HepG2 (cell line): ENCODE measurements at regions not wholly inside any gene's neighbourhood (a gene's known extent, or its start where the extent isn't known, plus 50 kb on each side); places are given as distances from the start of the nearest gene placed in this dataset.

Experiments used
- ATAC-seq: fragments of 200-7000 bp; cut with Tn5 transposase; 3 replicates; pipeline ENCODE4 v1.9.1; 2020; ENCODE audit warnings: mild to moderate bottlenecking, moderate library complexity
- BruUV-seq: library from RNA; stranded (reverse); fragments of 400-500 nt; replicated peaks from 2 replicates; lab custom pipeline; 2021; lab: Mats Ljungman, UMichigan
- CTCF ChIA-PET: fragments of 300-600 bp; formaldehyde crosslinking; extraction: SDS; loops from one replicate; lab custom pipeline; 2021; ENCODE audit warnings: low total read pairs, inconsistent platforms, low intra/inter-chr PET ratio; lab: Yijun Ruan, JAX
- POLR2A ChIA-PET: fragments of 350-600 bp; sonication (Branson Sonifier 250); formaldehyde crosslinking; loops from one replicate; lab custom pipeline; 2020; ENCODE audit warnings: antibody characterized with exemption, inconsistent platforms; lab: Yijun Ruan, JAX
- DNase-seq: peaks from one replicate; pipeline ENCODE4 v3.0.0-alpha.2; 2015; ENCODE audit warnings: low spot score
- FAIRE-seq: peaks from 3 replicates; lab custom pipeline; 2011; peaks lifted over from hg19 to GRCh38; lab: Jason Lieb, UNC
- H2AFZ ChIP-seq: one replicate; pipeline ENCODE4 v1.6.1; 2011; ENCODE audit warnings: low read length, inconsistent platforms
- H3K27ac ChIP-seq: fragments of 300-600 bp; 3 replicates; pipeline ENCODE4 v1.8.0; 2011; ENCODE audit warnings: mixed run types, mild to moderate bottlenecking, mixed read lengths, low read length, inconsistent platforms; ENCODE audit not compliant: insufficient read depth; ENCODE audit errors: extremely low read length
- H3K27me3 ChIP-seq, 2 experiments: fragments of 200-600 bp in 1 of 2; 2 replicates in 1 of 2; 3 replicates in 1 of 2; pipeline versions ENCODE4 v1.6.0 to v1.8.0; 2011; ENCODE audit warnings: low read length in 2 of 2, mild to moderate bottlenecking in 2 of 2, moderate library complexity in 2 of 2, inconsistent platforms in 1 of 2; ENCODE audit not compliant: insufficient read depth in 2 of 2, control insufficient read depth in 1 of 2
- H3K36me3 ChIP-seq, 2 experiments: fragments of 200-600 bp in 1 of 2; replicated peaks in 1 of 2; 2 replicates in 1 of 2; 3 replicates in 1 of 2; pipeline versions ENCODE4 v1.5.1 to v1.8.0; 2011; ENCODE audit warnings: low read length in 2 of 2, inconsistent platforms in 1 of 2; ENCODE audit not compliant: insufficient read depth in 2 of 2, control insufficient read depth in 1 of 2
- H3K4me1 ChIP-seq: 2 replicates; pipeline ENCODE4 v1.5.1; 2012; ENCODE audit warnings: low read length, inconsistent platforms; ENCODE audit not compliant: insufficient read depth
- H3K4me2 ChIP-seq: 2 replicates; pipeline ENCODE4 v1.6.0; 2011; ENCODE audit warnings: low read depth, low read length, inconsistent platforms
- H3K4me3 ChIP-seq, 3 experiments: fragments of 200-600 bp in 1 of 3; sonication (generic), shearing (Covaris generic) in 1 of 3; replicated peaks in 1 of 3; 2 replicates each; pipeline ENCODE4 v1.5.1; 2011 to 2016; ENCODE audit warnings: low read length in 3 of 3, inconsistent platforms in 2 of 3, low read depth in 2 of 3, mild to moderate bottlenecking in 2 of 3, control low read depth in 1 of 3, mixed read lengths in 1 of 3; ENCODE audit not compliant: insufficient read depth in 1 of 3
- H3K79me2 ChIP-seq: one replicate; pipeline ENCODE4 v1.6.1; 2011; ENCODE audit warnings: low read length, inconsistent platforms; ENCODE audit not compliant: insufficient read depth
- H3K9ac ChIP-seq: 2 replicates; pipeline ENCODE4 v1.6.0; 2011; ENCODE audit warnings: mild to moderate bottlenecking, low read depth, low read length, inconsistent platforms; ENCODE audit not compliant: insufficient read depth
- H3K9me3 ChIP-seq: 2 replicates; pipeline ENCODE4 v1.5.1; 2012; ENCODE audit warnings: mild to moderate bottlenecking, low read length
- H4K20me1 ChIP-seq: 2 replicates; pipeline ENCODE4 v1.6.0; 2011; ENCODE audit warnings: inconsistent platforms, mild to moderate bottlenecking, low read length, moderate library complexity; ENCODE audit not compliant: insufficient read depth
- BCLAF1 ChIP-seq: fragments of 450-650 bp; IDR thresholded peaks from 2 replicates; pipeline ENCODE4 v1.6.1; 2017; ENCODE audit warnings: mild to moderate bottlenecking
- CBFB ChIP-seq: sonication (generic); formaldehyde crosslinking; IDR thresholded peaks from 2 replicates; pipeline ENCODE4 v1.4.0; 2020; ENCODE audit warnings: missing genetic modification reagents
- CREM ChIP-seq, 2 experiments: sonication (generic) in 1 of 2; formaldehyde crosslinking in 1 of 2; IDR thresholded peaks; 2 replicates each; pipeline versions ENCODE4 v1.4.0 to v1.6.1; 2016 to 2020; ENCODE audit warnings: antibody characterized with exemption in 1 of 2, mild to moderate bottlenecking in 1 of 2, missing genetic modification reagents in 1 of 2
- E2F2 ChIP-seq: sonication (generic); formaldehyde crosslinking; IDR thresholded peaks from 2 replicates; pipeline ENCODE4 v1.4.0; 2020; ENCODE audit warnings: missing genetic modification reagents, borderline replicate concordance
- HDAC6 ChIP-seq: fragments of 200-600 bp; sonication (generic); IDR thresholded peaks from 2 replicates; pipeline ENCODE4 v1.7.0; 2017; ENCODE audit warnings: mild to moderate bottlenecking, antibody characterized with exemption, low read length, low read depth
- HMG20B ChIP-seq: conservative IDR thresholded peaks from 2 replicates; pipeline ENCODE4 v1.6.1; 2016; ENCODE audit warnings: missing genetic modification reagents, missing compliant biosample characterization
- MXI1 ChIP-seq: IDR thresholded peaks from 3 replicates; pipeline ENCODE4 v1.6.1; 2012; ENCODE audit warnings: low read depth, low read length, inconsistent platforms, borderline replicate concordance
- SRY ChIP-seq: sonication (generic); formaldehyde crosslinking; IDR thresholded peaks from 2 replicates; pipeline ENCODE4 v1.8.0; 2022; ENCODE audit warnings: mild to moderate bottlenecking, missing genetic modification reagents
- TAF15 ChIP-seq: fragments of 200-400 bp; formaldehyde crosslinking; IDR thresholded peaks from one replicate; pipeline ENCODE4 v1.6.1; 2018; ENCODE audit warnings: mild to moderate bottlenecking, low read depth, low read length; ENCODE audit not compliant: poor library complexity, severe bottlenecking
- TOE1 ChIP-seq: sonication (generic); formaldehyde crosslinking; IDR thresholded peaks from 2 replicates; pipeline ENCODE4 v1.4.0; 2020; ENCODE audit warnings: mild to moderate bottlenecking, missing genetic modification reagents
- ZNF549 ChIP-seq: sonication (generic); formaldehyde crosslinking; IDR thresholded peaks from 2 replicates; pipeline ENCODE4 v1.5.0; 2020; ENCODE audit warnings: missing genetic modification reagents
- ZNF557 ChIP-seq: sonication (generic); formaldehyde crosslinking; IDR thresholded peaks from 2 replicates; pipeline ENCODE4 v1.4.0; 2020; ENCODE audit warnings: missing genetic modification reagents
- ZNF616 ChIP-seq: sonication (generic); formaldehyde crosslinking; IDR thresholded peaks from 2 replicates; pipeline ENCODE4 v1.5.0; 2020; ENCODE audit warnings: low read depth, mild to moderate bottlenecking, missing genetic modification reagents
- ZNF768 ChIP-seq: sonication (generic); formaldehyde crosslinking; IDR thresholded peaks from 2 replicates; pipeline ENCODE4 v1.4.0; 2020; ENCODE audit warnings: missing genetic modification reagents
- ZNF772 ChIP-seq: sonication (generic); formaldehyde crosslinking; IDR thresholded peaks from 2 replicates; pipeline ENCODE4 v1.5.0; 2020; ENCODE audit warnings: mild to moderate bottlenecking, missing genetic modification reagents
- ZSCAN30 ChIP-seq: sonication (generic); formaldehyde crosslinking; IDR thresholded peaks from 2 replicates; pipeline ENCODE4 v1.5.0; 2020; ENCODE audit warnings: mild to moderate bottlenecking, missing genetic modification reagents
- WGBS: methylation state at CpG from one replicate; pipeline ENCODE4 v1.1.6; 2017; ENCODE audit warnings: low lambda C conversion rate; 5-methylcytosine and 5-hydroxymethylcytosine counted together
- in situ Hi-C: cut with HindIII; loops from 2 replicates; pipeline ENCODE4 v1.10.0; 2017; ENCODE audit warnings: low pct_unique_long_range_greater_than_20kb; ENCODE audit not compliant: extremely low pct_ligation_motif_present
- intact Hi-C: fragments of 100-400 bp; cut with micrococcal nuclease; formaldehyde crosslinking; loops from one replicate; pipeline ENCODE4 v1.10.0; 2022; ENCODE audit not compliant: unreplicated experiment

- TF ChIP-seq TAF15 (no peak), CREM (IDR thresholded peaks at IDR 0.05) (no peak), CREM (CRISPR knock-in tag; IDR thresholded peaks at IDR 0.05) (no peak), TOE1 (CRISPR knock-in tag) (no peak), ZSCAN30 (CRISPR knock-in tag) (no peak)
Observed at GRCh38 chr10:28105561-28105960, 106.7 kb upstream of the ODAD2 start (continued).

- POLR2A ChIA-PET, result no interaction called here
- Histone ChIP-seq H3K27me3 (no peaks in the 10 kb centered on the region), H3K27ac (no peak overlapping the region)
- no peak for FAIRE-seq
- no peak for TF ChIP-seq E2F2 (CRISPR knock-in tag)
- no peak for TF ChIP-seq HDAC6
- no peak for TF ChIP-seq SRY (CRISPR knock-in tag)
- TF ChIP-seq ZNF549 (CRISPR knock-in tag), result no peak
- no peak for TF ChIP-seq ZNF557 (CRISPR knock-in tag)
- TF ChIP-seq CBFB (CRISPR knock-in tag), result no peak
- no peak for TF ChIP-seq ZNF772
- TF ChIP-seq BCLAF1, result no peak
- no peak for TF ChIP-seq MXI1
- no peak for TF ChIP-seq ZNF616
- TF ChIP-seq ZNF768 (CRISPR knock-in tag), result no peak
- TF ChIP-seq HMG20B (CRISPR knock-in tag), result no peak
- TF ChIP-seq, all 625 proteins: peak for 0
- H4K20me1 ChIP-seq, result no peaks in the 10 kb centered on the region
- H3K79me2 ChIP-seq, result no peaks in the 10 kb centered on the region
- no TSS peak for BruUV-seq
- WGBS, result 90% methylated on average over 3 of the region's 3 CpGs
- CTCF ChIA-PET, result no interaction called here
- H3K36me3 ChIP-seq, result no peaks in the 10 kb centered on the region
- H3K4me2 ChIP-seq, result no peak overlapping the region
- ATAC-seq (no peak), DNase-seq (no peak)
- H3K9ac ChIP-seq, result no peak overlapping the region
- no peaks in the 10 kb centered on the region for H3K4me1 ChIP-seq
- in situ Hi-C loops (no loop called here), intact Hi-C loops (no loop called here)
- H3K9me3 ChIP-seq, result no peaks in the 10 kb centered on the region
- no peak overlapping the region for H2AFZ ChIP-seq
- no peak overlapping the region for H3K4me3 ChIP-seq
Observed at GRCh38 chr10:28097633-28098032, 98.8 kb upstream of the ODAD2 start.
